AG10803 (cell line): ENCODE measurements at regions not wholly inside any gene's neighbourhood (a gene's known extent, or its start where the extent isn't known, plus 50 kb on each side); places are given as distances from the start of the nearest gene placed in this dataset.

ENCODE experiments used
- DNase-seq: peaks from one replicate; pipeline ENCODE4 v3.0.0; 2010; ENCODE audit warnings: low read depth
- H3K4me3 ChIP-seq: 2 replicates; pipeline ENCODE4 v1.5.1; 2011; ENCODE audit warnings: mild to moderate bottlenecking, low read length, control low read depth
- CTCF ChIP-seq: conservative IDR thresholded peaks from 2 replicates; pipeline ENCODE4 v1.5.1; 2011; ENCODE audit warnings: mild to moderate bottlenecking, low read length, control low read depth, inconsistent platforms

- TF ChIP-seq CTCF = no peak
- DNase-seq = no peak
- H3K4me3 ChIP-seq = no peak overlapping the region
Measured at GRCh38 chr10:23818484-23818883, 379.6 kb downstream of the OTUD1 start.

GRCh38 chr10:23820792-23821191 is 381.9 kb downstream of the OTUD1 start:
- H3K4me3 ChIP-seq = no peak overlapping the region
- no peak for DNase-seq

GRCh38 chr10:23824822-23825221 is 384.1 kb upstream of the KIAA1217 start:
- no peak overlapping the region for H3K4me3 ChIP-seq
- no peak for DNase-seq
- no peak for TF ChIP-seq CTCF

More at GRCh38 chr10:23820792-23821191, 381.9 kb downstream of the OTUD1 start:
- TF ChIP-seq CTCF = no peak

- no peak for TF ChIP-seq CTCF
- no peak overlapping the region for H3K4me3 ChIP-seq
- peak; percentile 0 for DNase-seq
Measured at GRCh38 chr10:23826421-23826820, 382.5 kb upstream of the KIAA1217 start.

GRCh38 chr10:23829556-23829955 is 379.4 kb upstream of the KIAA1217 start:
- no peak overlapping the region for H3K4me3 ChIP-seq
- no peak for DNase-seq
- no peak for TF ChIP-seq CTCF

GRCh38 chr10:23834091-23834490 is 374.8 kb upstream of the KIAA1217 start:
- DNase-seq = no peak
- no peak for TF ChIP-seq CTCF
- no peak overlapping the region for H3K4me3 ChIP-seq

GRCh38 chr10:23850631-23851030 is 358.3 kb upstream of the KIAA1217 start:
- no peak overlapping the region for H3K4me3 ChIP-seq
- TF ChIP-seq CTCF = no peak
- DNase-seq = no peak
